Hypothalamus (tissue), 51 donors: ENCODE measurements at regions not wholly inside any gene's neighbourhood (a gene's known extent, or its start where the extent isn't known, plus 50 kb on each side); places are given as distances from the start of the nearest gene placed in this dataset.

Experiments
- DNase-seq, 51 donors: peaks; one replicate each; lab custom pipeline; 2025; lab: John Stamatoyannopoulos, UW

GRCh38 chr2:217118559-217119284 lies 258.9 kb upstream of the TNP1 start:
- DNase-seq = no peak

GRCh38 chr2:217117523-217117922 lies 257.7 kb upstream of the TNP1 start:
- DNase-seq = no peak

GRCh38 chr2:217116610-217117009 lies 256.7 kb upstream of the TNP1 start:
- DNase-seq = no peak

GRCh38 chr2:217114117-217114516 lies 254.3 kb upstream of the TNP1 start:
- no peak for DNase-seq

GRCh38 chr2:217113491-217113890 lies 253.6 kb upstream of the TNP1 start:
- DNase-seq = no peak

GRCh38 chr2:217110550-217110949 lies 250.7 kb upstream of the TNP1 start:
- no peak for DNase-seq

- no peak for DNase-seq
Measured at GRCh38 chr2:217108575-217109027, 248.7 kb upstream of the TNP1 start.

- no peak for DNase-seq
Measured at GRCh38 chr2:217108086-217108485, 248.2 kb upstream of the TNP1 start.

GRCh38 chr2:217107480-217107879 lies 247.6 kb upstream of the TNP1 start:
- no peak for DNase-seq

GRCh38 chr2:217106650-217107014 lies 246.8 kb upstream of the TNP1 start:
- DNase-seq = no peak

- no peak for DNase-seq
Measured at GRCh38 chr2:217105733-217106649, 246.1 kb upstream of the TNP1 start.

- no peak for DNase-seq
Measured at GRCh38 chr2:217103752-217104545, 244.1 kb upstream of the TNP1 start.

- DNase-seq = no peak
Measured at GRCh38 chr2:217102956-217103355, 243.1 kb upstream of the TNP1 start.

- no peak for DNase-seq
Measured at GRCh38 chr2:217101972-217102371, 242.1 kb upstream of the TNP1 start.

- no peak for DNase-seq
Measured at GRCh38 chr2:217099561-217099960, 239.7 kb upstream of the TNP1 start.

GRCh38 chr2:217098435-217098834 lies 238.6 kb upstream of the TNP1 start:
- no peak for DNase-seq

- DNase-seq = no peak
Measured at GRCh38 chr2:217097346-217097745, 237.5 kb upstream of the TNP1 start.

- DNase-seq = no peak
Measured at GRCh38 chr2:217096474-217097225, 236.8 kb upstream of the TNP1 start.

- DNase-seq = no peak
Measured at GRCh38 chr2:217095511-217096205, 235.8 kb upstream of the TNP1 start.
